Skeletal muscle satellite cell (primary cell): ENCODE measurements at regions not wholly inside any gene's neighbourhood (a gene's known extent, or its start where the extent isn't known, plus 50 kb on each side); places are given as distances from the start of the nearest gene placed in this dataset.

Experiments used
- H3K27me3 ChIP-seq: 2 replicates; pipeline ENCODE4 v1.7.0; 2013; ENCODE audit warnings: low read length; ENCODE audit not compliant: control insufficient read depth, insufficient read depth
- H3K36me3 ChIP-seq: 2 replicates; pipeline ENCODE4 v1.7.0; 2013; ENCODE audit warnings: mild to moderate bottlenecking, control low read depth, low read length; ENCODE audit not compliant: insufficient read depth
- H3K4me1 ChIP-seq: 2 replicates; pipeline ENCODE4 v1.7.0; 2013; ENCODE audit warnings: low read length; ENCODE audit not compliant: control insufficient read depth, insufficient read depth
- H3K4me2 ChIP-seq: 2 replicates; pipeline ENCODE4 v1.7.0; 2013; ENCODE audit warnings: mild to moderate bottlenecking, low read length
- H3K4me3 ChIP-seq: 2 replicates; pipeline ENCODE4 v1.7.0; 2013; ENCODE audit warnings: low read length
- H3K9ac ChIP-seq: 2 replicates; pipeline ENCODE4 v1.7.0; 2013; ENCODE audit warnings: mild to moderate bottlenecking, low read depth, low read length, moderate library complexity
- H3K9me3 ChIP-seq: replicated peaks from 2 replicates; pipeline ENCODE4 v1.7.0; 2013; ENCODE audit warnings: mild to moderate bottlenecking, control low read depth, low read length

- no peaks in the 10 kb centered on the region for H3K9me3 ChIP-seq
- no peaks in the 10 kb centered on the region for H3K27me3 ChIP-seq
- H3K4me3 ChIP-seq = no peak overlapping the region
- H3K4me2 ChIP-seq = no peak overlapping the region
- peaks cover 44% of the 10 kb centered on the region for H3K36me3 ChIP-seq
- peaks cover 26% of the 10 kb centered on the region for H3K4me1 ChIP-seq
- no peak overlapping the region for H3K9ac ChIP-seq
These were observed 88.3 kb downstream of the NCOR2 start for GRCh38 chr12:124478985-124479645.

DNA sequence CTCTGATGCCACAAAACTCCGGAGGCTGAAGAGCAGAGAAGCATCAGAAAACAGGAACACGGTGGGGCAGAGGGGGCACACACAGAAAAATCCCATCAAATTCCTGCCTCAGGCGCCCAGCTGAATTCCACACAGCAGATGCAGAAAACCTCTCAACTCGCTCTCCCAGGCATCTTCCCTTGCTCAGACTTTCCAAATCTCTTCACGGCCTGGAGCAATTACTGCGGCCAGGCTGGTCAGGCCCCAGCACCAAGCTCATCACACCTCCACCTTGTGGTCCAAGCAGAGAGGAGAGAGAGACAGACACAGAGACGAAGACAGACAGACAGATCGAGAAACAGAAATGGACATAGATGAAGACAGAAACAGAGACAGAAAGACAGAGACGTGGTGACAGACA, 89.0 kb downstream of the NCOR2 start:
- Histone ChIP-seq H3K4me1 (peaks cover 26% of the 10 kb centered on the region), H3K4me3 (no peak overlapping the region), H3K4me2 (no peak overlapping the region), H3K9ac (no peak overlapping the region), H3K9me3 (no peaks in the 10 kb centered on the region), H3K27me3 (no peaks in the 10 kb centered on the region), H3K36me3 (peaks cover 37% of the 10 kb centered on the region)

GRCh38 chr12:124477107-124477915, 90.1 kb downstream of the NCOR2 start:
- no peaks in the 10 kb centered on the region for H3K27me3 ChIP-seq
- peaks cover 36% of the 10 kb centered on the region for H3K36me3 ChIP-seq
- peaks cover 26% of the 10 kb centered on the region for H3K4me1 ChIP-seq
- no peak overlapping the region for H3K4me2 ChIP-seq
- no peak overlapping the region for H3K4me3 ChIP-seq
- H3K9me3 ChIP-seq = peaks cover 4% of the 10 kb centered on the region
- no peak overlapping the region for H3K9ac ChIP-seq

DNA sequence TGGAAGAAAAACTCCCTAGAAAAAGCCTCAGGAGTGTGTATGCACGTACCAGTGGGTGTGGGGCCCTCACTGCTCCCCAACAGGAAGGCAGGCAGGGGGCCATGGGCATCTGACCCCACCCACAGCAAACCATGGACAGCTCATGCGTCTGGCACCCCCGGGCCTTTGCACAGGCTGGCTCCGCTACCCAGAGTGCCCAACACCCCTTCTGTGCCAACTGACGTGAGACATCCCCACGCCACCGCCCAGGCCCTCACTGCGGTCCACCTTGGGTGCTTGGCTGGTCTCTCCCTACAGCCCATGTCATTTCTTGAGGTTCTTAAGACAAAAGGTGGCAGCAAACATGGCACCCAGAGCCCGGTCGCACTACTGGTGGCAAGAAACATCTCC, 91.4 kb downstream of the NCOR2 start:
- H3K36me3 ChIP-seq = peaks cover 41% of the 10 kb centered on the region
- H3K9me3 ChIP-seq = peaks cover 4% of the 10 kb centered on the region
- no peak overlapping the region for H3K4me2 ChIP-seq
- no peaks in the 10 kb centered on the region for H3K27me3 ChIP-seq
- peaks cover 25% of the 10 kb centered on the region for H3K4me1 ChIP-seq
- no peak overlapping the region for H3K4me3 ChIP-seq
- no peak overlapping the region for H3K9ac ChIP-seq

GRCh38 chr12:124475295-124476010, 92.0 kb downstream of the NCOR2 start:
- Histone ChIP-seq H3K4me1 (peaks cover 20% of the 10 kb centered on the region), H3K9me3 (peaks cover 4% of the 10 kb centered on the region), H3K4me2 (no peak overlapping the region), H3K4me3 (no peak overlapping the region), H3K9ac (peak overlapping the region; percentile 11), H3K36me3 (peaks cover 41% of the 10 kb centered on the region), H3K27me3 (no peaks in the 10 kb centered on the region)

- H3K9me3 ChIP-seq = peaks cover 5% of the 10 kb centered on the region
- H3K4me2 ChIP-seq = no peak overlapping the region
- H3K27me3 ChIP-seq = no peaks in the 10 kb centered on the region
- H3K9ac ChIP-seq = peak overlapping the region; percentile 11
- H3K4me1 ChIP-seq = peaks cover 14% of the 10 kb centered on the region
- H3K4me3 ChIP-seq = no peak overlapping the region
- H3K36me3 ChIP-seq = peaks cover 43% of the 10 kb centered on the region
These were observed 92.7 kb downstream of the NCOR2 start for GRCh38 chr12:124474709-124475108.

GRCh38 chr12:124472690-124473279, 94.6 kb downstream of the NCOR2 start:
- Histone ChIP-seq H3K4me3 (no peak overlapping the region), H3K4me1 (peaks cover 14% of the 10 kb centered on the region), H3K9me3 (peaks cover 13% of the 10 kb centered on the region), H3K4me2 (no peak overlapping the region), H3K9ac (no peak overlapping the region), H3K36me3 (peaks cover 45% of the 10 kb centered on the region), H3K27me3 (no peaks in the 10 kb centered on the region)

GRCh38 chr12:124471828-124472227, 95.6 kb downstream of the NCOR2 start:
- Histone ChIP-seq H3K4me3 (no peak overlapping the region), H3K4me1 (peaks cover 16% of the 10 kb centered on the region), H3K4me2 (no peak overlapping the region), H3K9me3 (peaks cover 13% of the 10 kb centered on the region), H3K27me3 (no peaks in the 10 kb centered on the region), H3K36me3 (peaks cover 45% of the 10 kb centered on the region), H3K9ac (no peak overlapping the region)

DNA sequence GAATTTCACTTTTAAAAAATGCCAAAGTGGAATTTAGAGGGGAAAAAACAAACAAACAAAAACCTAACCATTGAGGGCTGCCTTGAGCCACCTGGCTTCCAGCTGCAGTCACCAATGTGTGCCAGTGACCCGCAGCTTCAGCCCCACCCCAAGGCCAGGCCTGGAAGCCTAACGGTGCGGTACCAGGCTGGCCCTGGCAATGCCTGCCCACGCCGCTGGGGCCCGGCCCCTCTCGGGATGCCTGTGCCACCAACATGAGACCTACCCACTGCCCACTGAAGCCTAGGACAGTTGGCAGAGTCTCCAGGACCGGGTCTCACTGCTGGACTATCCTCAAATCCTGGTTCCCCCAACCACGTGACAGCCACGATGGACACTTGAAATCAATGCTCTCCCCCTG, 96.6 kb downstream of the NCOR2 start:
- H3K4me3 ChIP-seq = no peak overlapping the region
- no peak overlapping the region for H3K4me2 ChIP-seq
- H3K27me3 ChIP-seq = no peaks in the 10 kb centered on the region
- peaks cover 13% of the 10 kb centered on the region for H3K9me3 ChIP-seq
- H3K4me1 ChIP-seq = peaks cover 26% of the 10 kb centered on the region
- no peak overlapping the region for H3K9ac ChIP-seq
- peaks cover 40% of the 10 kb centered on the region for H3K36me3 ChIP-seq

DNA sequence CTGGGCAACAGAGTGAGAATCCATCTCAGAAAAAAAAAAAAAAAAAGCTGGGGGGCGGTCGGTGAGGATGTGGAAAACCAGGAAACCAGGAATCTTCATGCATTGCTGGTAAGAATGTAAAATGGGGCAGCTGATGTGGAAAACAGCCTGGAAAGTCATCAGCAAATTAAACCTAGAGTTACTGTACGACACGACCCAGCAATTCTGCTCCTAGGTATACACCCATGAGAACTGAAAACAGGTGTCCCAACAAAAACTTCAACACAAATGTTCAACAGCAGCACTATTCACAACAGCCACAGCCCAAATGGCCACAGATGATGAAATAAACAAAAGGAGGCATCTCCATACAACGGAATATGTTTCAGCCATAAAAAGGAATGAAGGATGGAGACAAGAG, 97.3 kb downstream of the NCOR2 start:
- H3K27me3 ChIP-seq = no peaks in the 10 kb centered on the region
- peaks cover 41% of the 10 kb centered on the region for H3K36me3 ChIP-seq
- H3K4me2 ChIP-seq = no peak overlapping the region
- no peak overlapping the region for H3K4me3 ChIP-seq
- H3K9ac ChIP-seq = no peak overlapping the region
- H3K4me1 ChIP-seq = peaks cover 22% of the 10 kb centered on the region
- peaks cover 13% of the 10 kb centered on the region for H3K9me3 ChIP-seq

DNA sequence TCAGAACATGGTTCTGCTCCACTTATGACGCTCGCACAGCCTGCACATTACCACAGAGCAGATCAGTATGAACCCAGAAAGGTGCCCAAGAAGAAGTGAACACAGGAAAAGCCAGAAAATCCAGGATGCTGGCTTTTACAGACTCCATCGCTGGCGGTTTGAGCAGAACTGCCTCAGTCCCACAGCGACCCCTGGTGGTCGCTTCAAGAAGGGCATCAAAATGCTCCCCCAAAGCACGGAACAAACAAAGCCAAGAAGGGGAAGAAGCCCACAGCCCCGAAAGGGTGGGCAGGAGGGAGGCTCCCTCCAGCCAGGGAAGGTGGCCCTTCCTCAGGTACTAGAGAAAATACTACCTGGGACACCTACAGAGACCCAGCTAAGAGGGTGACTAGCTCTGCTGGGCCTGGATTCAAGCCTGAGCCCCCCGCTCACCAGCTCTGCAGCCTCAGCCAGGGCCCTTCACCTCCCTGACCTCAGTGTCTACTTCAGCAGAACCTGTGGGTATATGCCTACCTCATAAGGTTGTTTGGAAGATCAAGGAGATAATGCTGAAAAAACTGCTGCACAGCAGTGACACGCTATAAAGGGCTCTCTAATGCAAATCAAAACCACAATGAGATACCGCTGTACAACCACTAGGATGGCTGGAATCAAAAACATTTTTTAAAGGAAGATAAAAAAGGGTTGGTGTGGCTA, 98.1 kb downstream of the NCOR2 start:
- no peak overlapping the region for H3K9ac ChIP-seq
- peaks cover 17% of the 10 kb centered on the region for H3K9me3 ChIP-seq
- H3K4me3 ChIP-seq = no peak overlapping the region
- H3K27me3 ChIP-seq = no peaks in the 10 kb centered on the region
- H3K4me2 ChIP-seq = no peak overlapping the region
- peaks cover 14% of the 10 kb centered on the region for H3K4me1 ChIP-seq
- H3K36me3 ChIP-seq = peaks cover 49% of the 10 kb centered on the region
